MCF 10A (cell line): ENCODE measurements at regions not wholly inside any gene's neighbourhood (a gene's known extent, or its start where the extent isn't known, plus 50 kb on each side); places are given as distances from the start of the nearest gene placed in this dataset.

Experiments
- BruUV-seq: library from RNA; stranded (reverse); fragments of 400-500 nt; replicated peaks from 2 replicates; lab custom pipeline; 2021; lab: Mats Ljungman, UMichigan
- CTCF ChIA-PET: fragments of 300-600 bp; sonication (Branson Sonifier 250); formaldehyde crosslinking; extraction: SDS; loops from one replicate; lab custom pipeline; 2021; ENCODE audit warnings: antibody characterized with exemption, inconsistent platforms; lab: Yijun Ruan, JAX
- POLR2A ChIA-PET: fragments of 300-600, 350-650 bp; sonication (Branson Sonifier 250); formaldehyde crosslinking; extraction: SDS; loops from one replicate; lab custom pipeline; 2020; ENCODE audit warnings: antibody characterized with exemption, inconsistent platforms; lab: Yijun Ruan, JAX
- DNase-seq: peaks from one replicate; pipeline ENCODE4 v3.0.0-alpha.2; 2018; ENCODE audit not compliant: unreplicated experiment
- H3K27ac Mint-ChIP-seq: one replicate; pipeline ENCODE4 v1.8.0; 2022; ENCODE audit warnings: mild to moderate bottlenecking, low read depth, mixed read lengths; ENCODE audit not compliant: unreplicated experiment
- H3K27me3 Mint-ChIP-seq: one replicate; pipeline ENCODE4 v1.8.0; 2022; ENCODE audit warnings: mixed read lengths; ENCODE audit not compliant: insufficient read depth, unreplicated experiment
- H3K36me3 Mint-ChIP-seq: one replicate; pipeline ENCODE4 v1.8.0; 2022; ENCODE audit warnings: mild to moderate bottlenecking, moderate library complexity, mixed read lengths; ENCODE audit not compliant: insufficient read depth, unreplicated experiment
- H3K4me1 Mint-ChIP-seq: one replicate; pipeline ENCODE4 v1.8.0; 2022; ENCODE audit warnings: mixed read lengths; ENCODE audit not compliant: insufficient read depth, unreplicated experiment
- H3K4me3 Mint-ChIP-seq: one replicate; pipeline ENCODE4 v1.8.0; 2022; ENCODE audit warnings: mild to moderate bottlenecking, moderate library complexity, mixed read lengths; ENCODE audit not compliant: unreplicated experiment
- H3K9me3 Mint-ChIP-seq: one replicate; pipeline ENCODE4 v1.8.0; 2022; ENCODE audit warnings: mixed read lengths; ENCODE audit not compliant: unreplicated experiment
- intact Hi-C: fragments of 100-400 bp; cut with micrococcal nuclease; formaldehyde crosslinking; loops from 2 replicates; pipeline ENCODE4 v1.14.1; 2022
- TF ChIP-seq, protein P1 (sequence below): fragments of 200-600 bp; IDR thresholded peaks from one replicate; pipeline ENCODE4 v1.8.0; 2022; ENCODE audit warnings: antibody characterized with exemption, mild to moderate bottlenecking; ENCODE audit not compliant: unreplicated experiment

DNA sequence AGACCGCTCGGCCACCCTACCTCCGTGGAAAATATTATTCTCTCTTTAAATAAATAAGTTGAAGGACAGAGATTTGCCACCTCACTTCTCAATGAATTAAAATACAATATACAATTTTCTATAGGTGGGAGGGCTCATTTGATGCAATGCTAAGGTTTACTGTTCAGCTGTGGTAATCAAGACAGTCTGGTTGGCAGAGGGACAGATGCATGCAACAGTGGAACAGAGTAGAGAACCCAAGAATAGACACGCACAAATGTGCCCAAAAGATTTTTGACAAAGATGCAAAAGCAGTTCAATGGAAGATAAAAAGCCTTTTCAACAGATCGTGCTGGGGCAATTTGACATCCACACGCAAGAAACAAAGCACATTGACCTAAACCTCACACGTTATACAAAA lies 145.2 kb downstream of the CEBPB start:
- Mint-ChIP-seq H3K4me1 (peaks cover 50% of the 10 kb centered on the region), H3K9me3 (no peaks in the 10 kb centered on the region), H3K27me3 (no peaks in the 10 kb centered on the region), H3K36me3 (no peaks in the 10 kb centered on the region), H3K4me3 (no peak overlapping the region), H3K27ac (no peak overlapping the region)
- ChIA-PET POLR2A (interaction anchor here (0.9 to 6.0 kb wide), 6 partner anchors 11 to 148 kb away, joined by 3 to 96 read pairs (median 14); no protein-coding TSS in a partner anchor), CTCF (interaction anchor here (0.7 kb wide), 1 partner anchor 22 kb away, joined by 3 read pairs; no protein-coding TSS in a partner anchor)
- intact Hi-C loops: no loop called here
- TF ChIP-seq, protein P1, sequence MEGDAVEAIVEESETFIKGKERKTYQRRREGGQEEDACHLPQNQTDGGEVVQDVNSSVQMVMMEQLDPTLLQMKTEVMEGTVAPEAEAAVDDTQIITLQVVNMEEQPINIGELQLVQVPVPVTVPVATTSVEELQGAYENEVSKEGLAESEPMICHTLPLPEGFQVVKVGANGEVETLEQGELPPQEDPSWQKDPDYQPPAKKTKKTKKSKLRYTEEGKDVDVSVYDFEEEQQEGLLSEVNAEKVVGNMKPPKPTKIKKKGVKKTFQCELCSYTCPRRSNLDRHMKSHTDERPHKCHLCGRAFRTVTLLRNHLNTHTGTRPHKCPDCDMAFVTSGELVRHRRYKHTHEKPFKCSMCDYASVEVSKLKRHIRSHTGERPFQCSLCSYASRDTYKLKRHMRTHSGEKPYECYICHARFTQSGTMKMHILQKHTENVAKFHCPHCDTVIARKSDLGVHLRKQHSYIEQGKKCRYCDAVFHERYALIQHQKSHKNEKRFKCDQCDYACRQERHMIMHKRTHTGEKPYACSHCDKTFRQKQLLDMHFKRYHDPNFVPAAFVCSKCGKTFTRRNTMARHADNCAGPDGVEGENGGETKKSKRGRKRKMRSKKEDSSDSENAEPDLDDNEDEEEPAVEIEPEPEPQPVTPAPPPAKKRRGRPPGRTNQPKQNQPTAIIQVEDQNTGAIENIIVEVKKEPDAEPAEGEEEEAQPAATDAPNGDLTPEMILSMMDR: no peak
- no TSS peak for BruUV-seq
- no peak for DNase-seq

DNA sequence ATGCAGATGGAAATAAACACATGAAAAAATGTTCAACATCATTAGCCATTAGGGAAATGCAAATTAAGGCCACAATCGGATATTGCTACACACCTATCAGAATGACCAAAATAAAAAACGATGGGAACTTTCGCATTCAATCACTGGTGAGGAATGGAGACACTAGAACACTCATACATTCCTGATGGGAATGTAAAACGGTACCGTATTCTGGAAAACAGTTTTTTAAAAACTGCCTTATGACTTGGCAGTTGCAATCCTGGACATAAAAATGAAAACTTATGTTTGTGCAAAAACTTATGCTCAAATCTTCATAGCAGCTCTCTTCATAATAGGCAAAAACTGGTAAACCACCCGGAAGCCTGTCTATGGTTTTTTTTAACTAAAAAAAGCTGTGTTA lies 146.0 kb downstream of the CEBPB start:
- Mint-ChIP-seq H3K4me3 (no peak overlapping the region), H3K9me3 (no peaks in the 10 kb centered on the region), H3K27me3 (no peaks in the 10 kb centered on the region), H3K36me3 (no peaks in the 10 kb centered on the region), H3K27ac (no peak overlapping the region), H3K4me1 (peaks cover 42% of the 10 kb centered on the region)
- BruUV-seq: no TSS peak
- intact Hi-C loops: no loop called here
- CTCF ChIA-PET: interaction anchor here (0.7 kb wide), 1 partner anchor 11 kb away, joined by 3 read pairs; no protein-coding TSS in a partner anchor
- POLR2A ChIA-PET: interaction anchor here (0.6 to 6.0 kb wide), 6 partner anchors 10 to 269 kb away, joined by 3 to 96 read pairs (median 4); no protein-coding TSS in a partner anchor
- TF ChIP-seq, protein P1: no peak
- no peak for DNase-seq

DNA sequence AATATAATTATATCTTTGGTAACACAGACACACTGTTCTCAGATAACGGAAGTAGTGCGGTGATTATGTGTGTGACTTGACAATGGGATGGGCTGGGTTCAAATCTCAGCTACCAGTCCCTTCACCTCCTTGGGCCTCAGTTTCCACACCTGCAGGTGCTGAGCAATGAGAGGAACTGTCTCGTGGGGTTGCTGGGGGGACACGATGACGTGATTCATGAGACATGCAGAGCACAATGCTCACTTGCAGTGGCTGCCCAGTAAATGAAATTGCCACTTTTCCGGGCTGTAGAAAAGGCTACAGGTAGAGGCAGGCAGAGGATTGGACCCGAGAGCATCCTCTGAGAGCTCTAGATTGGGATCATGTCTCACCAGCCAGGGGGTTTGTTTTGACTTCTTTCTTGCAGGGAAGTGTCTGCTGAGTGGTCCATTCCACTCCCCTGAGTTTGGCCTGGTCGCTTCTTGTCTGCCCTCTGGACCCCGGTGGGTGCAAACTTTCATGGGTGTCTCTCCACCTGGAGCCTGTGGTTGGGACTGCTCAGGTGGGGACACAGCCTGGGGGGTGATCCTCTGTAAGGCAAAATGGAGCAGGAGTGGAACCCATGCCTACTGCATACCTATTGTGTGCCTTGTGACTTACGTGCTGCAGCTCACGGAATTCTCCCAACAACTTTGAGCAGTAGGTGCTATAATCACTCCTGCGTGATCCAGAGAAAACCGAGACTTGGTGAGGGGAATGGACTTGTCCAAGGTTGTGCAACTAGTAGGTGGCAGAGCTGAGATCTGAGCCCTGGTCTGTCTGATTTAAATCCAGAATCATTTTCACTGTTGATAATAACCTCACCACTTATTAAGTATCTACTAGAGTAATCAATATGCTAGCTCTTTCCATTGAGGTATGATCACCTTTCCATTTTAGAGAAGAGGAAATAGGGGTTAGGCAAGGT lies 147.2 kb downstream of the CEBPB start:
- no peak overlapping the region for H3K4me3 Mint-ChIP-seq
- POLR2A ChIA-PET: interaction anchor here (0.9 to 4.3 kb wide), 5 partner anchors 9 to 64 kb away, joined by 3 to 23 read pairs (median 3); no protein-coding TSS in a partner anchor
- no peak overlapping the region for H3K27ac Mint-ChIP-seq
- BruUV-seq: no TSS peak
- intact Hi-C loops: no loop called here
- peaks cover 32% of the 10 kb centered on the region for H3K4me1 Mint-ChIP-seq
- no peak for DNase-seq
- TF ChIP-seq, protein P1: no peak
- CTCF ChIA-PET: interaction anchor here (0.6 to 1.3 kb wide), 5 partner anchors 9 to 126 kb away, joined by 3 to 5 read pairs (median 3); no protein-coding TSS in a partner anchor
- no peaks in the 10 kb centered on the region for H3K27me3 Mint-ChIP-seq
- H3K9me3 Mint-ChIP-seq: no peaks in the 10 kb centered on the region
- no peaks in the 10 kb centered on the region for H3K36me3 Mint-ChIP-seq
